Spleen (tissue), 7 donors: ENCODE measurements at regions not wholly inside any gene's neighbourhood (a gene's known extent, or its start where the extent isn't known, plus 50 kb on each side); places are given as distances from the start of the nearest gene placed in this dataset.

Source experiments
- CTCF ChIP-seq, 11 experiments: fragments of 200-600 bp in 7 of 11; fragments of 450-650 bp in 4 of 11; sonication (generic) in 4 of 11; IDR thresholded peaks in 8 of 11; conservative IDR thresholded peaks in 3 of 11; 1 replicate in 7 of 11; 2 replicates in 4 of 11; pipeline versions ENCODE4 v1.4.0 to v1.8.0; 2016 to 2021; ENCODE audit warnings: antibody characterized with exemption in 11 of 11, inconsistent platforms in 4 of 11, mild to moderate bottlenecking in 1 of 11
- POLR2A ChIP-seq, 3 donors: fragments of 450-650 bp; IDR thresholded peaks; one replicate each; pipeline ENCODE4 v1.5.1; 2017; ENCODE audit warnings: antibody characterized with exemption in 3 of 3, mild to moderate bottlenecking in 1 of 3
- POLR2AphosphoS5 ChIP-seq, 3 donors: sonication (generic); formaldehyde crosslinking; IDR thresholded peaks; one replicate each; pipeline ENCODE4 v1.5.1; 2017; ENCODE audit warnings: antibody characterized with exemption in 3 of 3
- donor health status: DM: no; HTN: no; CAD: no; lungs with moderate emphysema.
- donor health status: DM: no; HTN: no; CAD: no.
- donor health status: DM: no; HTN: no; CAD: no.

DNA sequence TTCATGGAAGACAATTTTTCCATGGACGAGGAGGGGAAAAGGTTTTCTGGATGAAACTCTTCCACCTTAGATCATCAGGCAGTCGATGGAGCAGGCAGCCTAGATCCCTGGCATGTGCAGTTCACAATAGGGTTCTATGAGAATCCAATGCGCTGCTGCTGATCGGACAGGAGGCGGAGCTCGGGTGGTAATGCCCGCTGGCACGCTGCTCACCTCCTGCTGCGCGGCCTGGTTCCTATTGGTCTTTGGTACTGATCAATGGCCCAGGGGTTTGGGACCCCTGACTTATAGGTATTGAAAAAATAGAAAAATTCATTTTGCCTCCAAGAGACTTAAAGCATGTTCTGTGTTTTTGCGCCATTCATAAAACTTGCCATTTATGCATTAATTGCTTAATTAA, 793.9 kb upstream of the NR2F2 start:
- TF ChIP-seq CTCF (IDR thresholded peaks at IDR 0.05 in 8 of 11, conservative IDR thresholded peaks at IDR 0.05 in 3 of 11) (no peak), POLR2A (IDR thresholded peaks at IDR 0.05) (no peak), POLR2AphosphoS5 (IDR thresholded peaks at IDR 0.05) (no peak)
